PC-9 (cell line): ENCODE measurements at regions not wholly inside any gene's neighbourhood (a gene's known extent, or its start where the extent isn't known, plus 50 kb on each side); places are given as distances from the start of the nearest gene placed in this dataset.

Source experiments
- BruUV-seq: library from RNA; stranded (reverse); fragments of 400-500 nt; replicated peaks from 2 replicates; lab custom pipeline; 2021; lab: Mats Ljungman, UMichigan
- CTCF ChIA-PET: fragments of 300-600 bp; sonication (Branson Sonifier 250); formaldehyde crosslinking; loops from one replicate; lab custom pipeline; 2022; ENCODE audit warnings: antibody characterized with exemption; lab: Charles Lee
- POLR2A ChIA-PET: fragments of 300-600 bp; sonication (Branson Sonifier 250); formaldehyde crosslinking; loops from one replicate; lab custom pipeline; 2022; ENCODE audit warnings: antibody characterized with exemption; ENCODE audit not compliant: unreplicated experiment; lab: Charles Lee
- DNase-seq, 2 experiments: peaks; one replicate each; pipeline versions ENCODE4 v3.0.0 to v3.0.0-alpha.2; 2015 to 2022; ENCODE audit warnings: mixed read lengths in 1 of 2
- H2AFZ ChIP-seq: fragments of 200-600 bp; sonication (generic); 2 replicates; pipeline ENCODE4 v1.8.1; 2017; ENCODE audit warnings: antibody characterized with exemption
- H3F3A ChIP-seq: fragments of 200-600 bp; sonication (generic); 2 replicates; pipeline ENCODE4 v1.8.1; 2017; ENCODE audit warnings: antibody characterized with exemption, mild to moderate bottlenecking, low read depth; ENCODE audit not compliant: insufficient read depth
- H3K27ac ChIP-seq: fragments of 200-600 bp; sonication (generic); 2 replicates; pipeline ENCODE4 v1.6.1; 2016; ENCODE audit warnings: mixed run types
- H3K27me3 ChIP-seq: fragments of 200-600 bp; sonication (generic); 2 replicates; pipeline ENCODE4 v1.6.1; 2016; ENCODE audit warnings: low read depth, mixed run types; ENCODE audit not compliant: insufficient read depth
- H3K36me3 ChIP-seq: fragments of 200-600 bp; sonication (generic); 2 replicates; pipeline ENCODE4 v1.6.1; 2016; ENCODE audit warnings: low read depth, mixed run types
- H3K4me1 ChIP-seq: fragments of 200-600 bp; sonication (generic); replicated peaks from 2 replicates; pipeline ENCODE4 v1.6.1; 2016; ENCODE audit warnings: mixed run types; ENCODE audit not compliant: insufficient read depth
- H3K4me2 ChIP-seq: fragments of 200-600 bp; sonication (generic); 2 replicates; pipeline ENCODE4 v1.6.1; 2017; ENCODE audit warnings: mixed run types
- H3K4me3 ChIP-seq: fragments of 200-600 bp; sonication (generic); 2 replicates; pipeline ENCODE4 v1.6.1; 2016; ENCODE audit warnings: mixed run types
- H3K79me2 ChIP-seq: fragments of 200-600 bp; sonication (generic); 2 replicates; pipeline ENCODE4 v1.6.1; 2017; ENCODE audit warnings: low read depth, mixed run types
- H3K9me2 ChIP-seq: fragments of 200-600 bp; sonication (generic); 2 replicates; pipeline ENCODE4 v1.8.1; 2017; ENCODE audit warnings: mild to moderate bottlenecking; ENCODE audit not compliant: insufficient read depth
- H3K9me3 ChIP-seq: fragments of 200-600 bp; sonication (generic); 2 replicates; pipeline ENCODE4 v1.8.1; 2016; ENCODE audit warnings: low read depth; ENCODE audit not compliant: insufficient read depth
- H4K20me1 ChIP-seq: fragments of 200-600 bp; sonication (generic); 2 replicates; pipeline ENCODE4 v1.8.1; 2017; ENCODE audit not compliant: insufficient read depth
- EZH2 ChIP-seq: fragments of 200-600 bp; sonication (generic); IDR thresholded peaks from 2 replicates; pipeline ENCODE4 v1.8.0; 2017; ENCODE audit warnings: antibody characterized with exemption, low read depth
- intact Hi-C: fragments of 100-400 bp; cut with micrococcal nuclease; formaldehyde crosslinking; loops from one replicate; pipeline ENCODE4 v1.10.0; 2022; ENCODE audit not compliant: unreplicated experiment
- TF ChIP-seq, protein P1 (sequence below): fragments of 200-600 bp; sonication (generic); conservative IDR thresholded peaks from 2 replicates; pipeline ENCODE4 v1.6.1; 2017; ENCODE audit warnings: mixed run types, antibody characterized with exemption, mild to moderate bottlenecking, moderate library complexity

DNA sequence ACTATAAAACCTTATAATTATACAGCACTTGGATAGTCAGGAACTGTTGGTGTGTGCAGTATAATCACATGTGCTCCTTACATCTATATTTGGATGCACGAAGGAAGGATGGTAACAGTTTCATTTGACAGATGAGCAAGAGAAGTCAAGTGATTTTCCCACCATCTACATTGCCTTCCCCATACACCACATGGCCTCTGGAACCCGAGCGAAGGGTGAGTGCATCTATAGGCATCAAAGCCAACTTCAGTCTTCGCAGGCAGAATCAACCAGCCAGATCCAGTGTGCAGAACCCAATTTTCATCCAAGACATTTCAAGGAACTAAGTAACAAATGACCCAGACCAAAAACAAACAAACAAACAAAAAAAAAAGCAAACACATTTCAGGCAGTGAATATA lies 85.1 kb upstream of the BLID start:
- ChIA-PET CTCF (interaction anchor here (0.6 kb wide), 1 partner anchor 305 kb away, joined by 3 read pairs; no protein-coding TSS in a partner anchor), POLR2A (no interaction called here)
- Histone ChIP-seq H3K4me3 (no peak overlapping the region), H3K79me2 (no peaks in the 10 kb centered on the region), H3F3A (peaks cover 23% of the 10 kb centered on the region), H3K36me3 (no peaks in the 10 kb centered on the region), H3K27me3 (no peaks in the 10 kb centered on the region), H3K9me2 (no peaks in the 10 kb centered on the region), H3K9me3 (peaks cover 31% of the 10 kb centered on the region), H2AFZ (no peak overlapping the region), H4K20me1 (no peaks in the 10 kb centered on the region), H3K4me2 (no peak overlapping the region), H3K4me1 (peaks cover 23% of the 10 kb centered on the region), H3K27ac (no peak overlapping the region)
- intact Hi-C loops, result loop anchor here (5.0 kb wide), 2 partner anchors 44 to 179 kb away; no protein-coding TSS in a partner anchor
- no peak for DNase-seq
- TF ChIP-seq EZH2, result no peak
- TF ChIP-seq, protein P1, sequence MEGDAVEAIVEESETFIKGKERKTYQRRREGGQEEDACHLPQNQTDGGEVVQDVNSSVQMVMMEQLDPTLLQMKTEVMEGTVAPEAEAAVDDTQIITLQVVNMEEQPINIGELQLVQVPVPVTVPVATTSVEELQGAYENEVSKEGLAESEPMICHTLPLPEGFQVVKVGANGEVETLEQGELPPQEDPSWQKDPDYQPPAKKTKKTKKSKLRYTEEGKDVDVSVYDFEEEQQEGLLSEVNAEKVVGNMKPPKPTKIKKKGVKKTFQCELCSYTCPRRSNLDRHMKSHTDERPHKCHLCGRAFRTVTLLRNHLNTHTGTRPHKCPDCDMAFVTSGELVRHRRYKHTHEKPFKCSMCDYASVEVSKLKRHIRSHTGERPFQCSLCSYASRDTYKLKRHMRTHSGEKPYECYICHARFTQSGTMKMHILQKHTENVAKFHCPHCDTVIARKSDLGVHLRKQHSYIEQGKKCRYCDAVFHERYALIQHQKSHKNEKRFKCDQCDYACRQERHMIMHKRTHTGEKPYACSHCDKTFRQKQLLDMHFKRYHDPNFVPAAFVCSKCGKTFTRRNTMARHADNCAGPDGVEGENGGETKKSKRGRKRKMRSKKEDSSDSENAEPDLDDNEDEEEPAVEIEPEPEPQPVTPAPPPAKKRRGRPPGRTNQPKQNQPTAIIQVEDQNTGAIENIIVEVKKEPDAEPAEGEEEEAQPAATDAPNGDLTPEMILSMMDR, result no peak
- BruUV-seq, result no TSS peak

DNA sequence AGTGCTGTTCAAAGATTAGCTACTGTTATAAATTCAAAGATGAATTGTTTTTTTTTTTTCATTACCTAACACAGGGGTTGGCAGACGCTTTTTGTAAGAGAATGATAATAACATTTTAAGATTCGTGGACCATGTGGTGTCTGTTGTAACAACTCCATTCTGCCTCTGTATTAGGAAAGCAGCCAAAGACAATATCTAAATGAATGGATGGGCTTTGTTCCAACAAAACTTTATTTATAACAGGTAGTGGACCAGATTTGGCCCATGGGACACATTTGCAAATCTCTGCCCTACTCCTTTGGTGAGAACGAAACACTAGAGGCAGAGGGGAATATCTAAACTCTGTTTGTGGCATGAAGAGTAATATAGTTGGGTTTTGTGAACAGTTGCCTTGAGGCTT lies 83.6 kb upstream of the BLID start:
- ChIA-PET POLR2A (no interaction called here), CTCF (interaction anchor here (0.6 to 0.8 kb wide), 2 partner anchors 64 to 1471 kb away, joined by 3 read pairs; no protein-coding TSS in a partner anchor)
- intact Hi-C loops, result loop anchor here (5.0 kb wide), 2 partner anchors 42 to 177 kb away; no protein-coding TSS in a partner anchor
- peaks cover 35% of the 10 kb centered on the region for H3K4me1 ChIP-seq
- H3K9me2 ChIP-seq, result no peaks in the 10 kb centered on the region
- no peaks in the 10 kb centered on the region for H3K36me3 ChIP-seq
- H3K79me2 ChIP-seq, result no peaks in the 10 kb centered on the region
- no peaks in the 10 kb centered on the region for H4K20me1 ChIP-seq
- H3K4me2 ChIP-seq, result no peak overlapping the region
- H3K27ac ChIP-seq, result no peak overlapping the region
- H3K9me3 ChIP-seq, result peaks cover 31% of the 10 kb centered on the region
- H3K27me3 ChIP-seq, result no peaks in the 10 kb centered on the region
- H3F3A ChIP-seq, result peaks cover 25% of the 10 kb centered on the region
- TF ChIP-seq, protein P1, result no peak
- TF ChIP-seq EZH2, result no peak
- BruUV-seq, result no TSS peak
- no peak for DNase-seq
- no peak overlapping the region for H2AFZ ChIP-seq
- no peak overlapping the region for H3K4me3 ChIP-seq

DNA sequence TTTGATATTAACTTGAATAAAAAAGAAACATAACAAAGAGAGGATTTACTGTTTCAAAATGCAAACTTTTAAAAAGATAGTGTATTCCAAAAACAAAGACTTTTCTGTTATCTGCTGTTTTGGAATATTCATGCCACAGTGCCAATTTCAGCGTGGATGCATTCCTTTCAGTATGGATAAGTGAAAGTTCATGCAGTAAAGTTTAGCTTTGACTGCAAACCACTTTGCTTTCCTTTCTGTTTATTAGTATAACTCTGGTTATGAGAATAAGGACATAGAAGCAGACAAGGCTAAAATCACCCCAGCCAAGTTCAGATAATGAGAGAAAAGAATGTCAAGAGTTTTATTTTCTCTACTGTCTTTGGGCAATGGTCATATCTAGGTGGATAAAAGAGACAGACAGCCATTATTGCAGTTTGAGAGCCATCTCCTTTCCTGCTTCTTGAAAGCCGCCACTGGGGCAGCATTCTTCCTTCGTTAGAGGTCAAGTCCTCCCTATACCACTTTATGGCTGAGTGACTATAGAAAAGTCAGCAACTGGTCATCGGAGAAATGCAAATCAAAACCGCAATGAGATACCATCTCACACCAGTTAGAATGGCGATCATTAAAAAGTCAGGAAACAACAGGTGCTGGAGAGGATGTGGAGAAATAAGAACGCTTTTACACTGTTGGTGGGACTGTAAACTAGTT lies 82.4 kb upstream of the BLID start:
- no peaks in the 10 kb centered on the region for H3K27me3 ChIP-seq
- peaks cover 47% of the 10 kb centered on the region for H3K4me1 ChIP-seq
- POLR2A ChIA-PET, result no interaction called here
- H3K27ac ChIP-seq, result peak overlapping the region; percentile 85
- H3F3A ChIP-seq, result peaks cover 25% of the 10 kb centered on the region
- H3K4me2 ChIP-seq, result peak overlapping the region; percentile 62
- intact Hi-C loops, result no loop called here
- H3K36me3 ChIP-seq, result no peaks in the 10 kb centered on the region
- no peaks in the 10 kb centered on the region for H3K79me2 ChIP-seq
- H3K9me2 ChIP-seq, result no peaks in the 10 kb centered on the region
- CTCF ChIA-PET, result no interaction called here
- BruUV-seq, result no TSS peak
- no peaks in the 10 kb centered on the region for H4K20me1 ChIP-seq
- H3K9me3 ChIP-seq, result peaks cover 26% of the 10 kb centered on the region
- TF ChIP-seq, protein P1, result no peak
- no peak for TF ChIP-seq EZH2
- no peak overlapping the region for H2AFZ ChIP-seq
- H3K4me3 ChIP-seq, result no peak overlapping the region
- DNase-seq, result no peak
